ENCODE measurements at regions not wholly inside any gene's neighbourhood (a gene's known extent, or its start where the extent isn't known, plus 50 kb on each side); places are given as distances from the start of the nearest gene placed in this dataset.

DNA sequence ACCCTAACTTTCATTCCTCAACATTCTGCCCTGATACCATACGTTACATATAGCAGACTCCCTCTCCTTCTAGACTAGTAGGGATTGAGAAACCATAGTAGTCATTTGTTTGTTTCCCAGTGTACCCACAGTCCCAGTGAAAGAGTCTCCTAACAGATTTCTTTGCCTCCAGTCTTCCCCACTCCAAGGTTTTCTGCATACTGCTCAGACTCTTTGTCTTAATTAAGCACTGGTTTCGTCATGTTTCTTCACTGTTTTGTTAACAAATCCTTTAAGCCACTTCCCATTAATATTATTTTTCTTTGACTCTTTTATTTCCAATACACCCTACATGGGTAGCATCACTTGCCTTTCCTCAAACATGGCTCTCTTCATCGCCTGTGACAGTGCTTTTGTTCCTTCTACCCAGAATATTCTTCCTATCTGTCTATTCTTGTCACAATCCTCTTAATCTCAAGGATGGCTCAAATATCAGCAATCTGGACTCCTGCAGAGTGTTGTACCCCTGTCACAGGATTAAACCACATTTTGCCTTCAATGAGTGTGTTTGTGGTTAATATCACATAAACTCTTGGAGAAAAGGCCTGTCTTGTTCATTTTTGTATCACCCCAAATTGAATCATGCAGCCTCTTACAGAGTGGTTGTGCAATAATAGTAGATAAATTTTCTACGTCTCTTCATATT, 92.7 kb upstream of the KLF12 start:
- intact Hi-C loops (cut with micrococcal nuclease) = no loop called here
- Mint-ChIP-seq H3K4me3 (no peak overlapping the region), H3K9me3 (peaks cover 22% of the 10 kb centered on the region), H3K4me1 (peaks cover 14% of the 10 kb centered on the region), H3K27ac (no peak overlapping the region), H3K36me3 (ENCODE audit: low read depth) (peaks cover 14% of the 10 kb centered on the region), H3K27me3 (no peaks in the 10 kb centered on the region)
- no peak for DNase-seq

DNA sequence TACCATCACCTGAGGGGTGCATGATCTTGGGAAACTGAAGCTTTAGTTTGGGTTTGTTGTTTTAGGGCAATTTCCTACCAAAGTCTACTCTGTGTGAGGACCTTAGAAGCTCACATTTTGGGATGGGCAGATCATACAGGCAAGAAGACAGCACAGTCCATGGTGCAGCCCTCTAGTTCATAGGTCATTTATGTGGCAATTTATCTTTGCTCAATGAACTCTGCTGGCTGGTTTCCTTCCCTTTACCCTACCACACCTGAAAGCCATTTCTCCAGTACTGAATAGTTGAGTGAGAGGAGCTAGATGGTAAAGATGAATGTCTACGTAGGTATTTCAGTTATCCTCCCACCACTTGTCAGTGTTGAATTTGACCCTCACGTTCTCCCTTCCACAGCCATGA, 87.5 kb upstream of the KLF12 start:
- intact Hi-C loops (cut with micrococcal nuclease) = no loop called here
- H3K27me3 Mint-ChIP-seq = peaks cover 4% of the 10 kb centered on the region
- no peaks in the 10 kb centered on the region for H3K4me1 Mint-ChIP-seq
- peaks cover 6% of the 10 kb centered on the region for H3K9me3 Mint-ChIP-seq
- DNase-seq = no peak
- H3K36me3 Mint-ChIP-seq (ENCODE audit: low read depth) = no peaks in the 10 kb centered on the region
- H3K4me3 Mint-ChIP-seq = no peak overlapping the region
- no peak overlapping the region for H3K27ac Mint-ChIP-seq

DNA sequence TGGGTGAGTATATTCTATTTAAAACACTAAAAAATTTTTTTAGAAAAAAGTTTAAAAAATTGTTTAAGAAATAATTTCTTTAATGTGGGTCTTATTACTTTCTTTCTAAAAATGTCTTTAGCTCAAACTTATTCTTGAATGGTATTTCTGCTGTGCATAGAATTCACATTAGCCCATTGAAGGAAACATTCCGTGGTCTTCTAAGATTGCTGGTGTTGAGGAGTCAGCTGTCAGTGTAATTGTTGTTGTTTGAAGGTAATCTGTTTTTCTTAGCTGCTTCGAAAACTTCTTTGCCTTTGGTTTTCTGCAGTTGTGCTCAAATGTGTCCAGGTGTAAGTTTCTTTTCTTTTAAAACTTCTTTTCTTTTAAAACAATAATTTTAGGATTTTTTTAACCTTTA, 85.4 kb upstream of the KLF12 start:
- Mint-ChIP-seq H3K4me3 (no peak overlapping the region), H3K9me3 (peaks cover 6% of the 10 kb centered on the region), H3K36me3 (ENCODE audit: low read depth) (no peaks in the 10 kb centered on the region), H3K4me1 (peaks cover 2% of the 10 kb centered on the region), H3K27ac (no peak overlapping the region), H3K27me3 (peaks cover 9% of the 10 kb centered on the region)
- intact Hi-C loops (cut with micrococcal nuclease) = no loop called here
- DNase-seq = no peak

DNA sequence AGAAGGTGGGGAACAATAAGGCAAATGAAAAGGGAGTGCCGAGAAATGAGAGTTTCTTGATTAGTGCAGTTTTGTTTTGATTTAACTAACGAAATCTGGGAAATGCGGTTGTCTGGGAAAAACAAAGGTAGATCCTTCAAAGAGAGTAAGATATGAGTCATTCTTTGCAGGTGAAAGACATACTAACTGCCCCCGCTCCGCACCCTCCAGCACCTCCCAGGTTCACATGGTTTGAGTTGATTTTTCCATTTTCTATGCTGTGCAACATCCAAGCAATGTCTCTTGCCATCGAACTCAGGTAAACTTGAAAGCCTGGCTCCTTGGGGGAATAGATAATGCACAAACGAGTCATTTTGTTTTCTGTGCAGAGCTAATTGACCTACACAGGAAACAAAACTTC, 84.1 kb upstream of the KLF12 start:
- Mint-ChIP-seq H3K4me1 (peaks cover 2% of the 10 kb centered on the region), H3K27ac (no peak overlapping the region), H3K36me3 (ENCODE audit: low read depth) (no peaks in the 10 kb centered on the region), H3K27me3 (peaks cover 9% of the 10 kb centered on the region), H3K9me3 (no peaks in the 10 kb centered on the region), H3K4me3 (no peak overlapping the region)
- no peak for DNase-seq
- intact Hi-C loops (cut with micrococcal nuclease) = no loop called here

DNA sequence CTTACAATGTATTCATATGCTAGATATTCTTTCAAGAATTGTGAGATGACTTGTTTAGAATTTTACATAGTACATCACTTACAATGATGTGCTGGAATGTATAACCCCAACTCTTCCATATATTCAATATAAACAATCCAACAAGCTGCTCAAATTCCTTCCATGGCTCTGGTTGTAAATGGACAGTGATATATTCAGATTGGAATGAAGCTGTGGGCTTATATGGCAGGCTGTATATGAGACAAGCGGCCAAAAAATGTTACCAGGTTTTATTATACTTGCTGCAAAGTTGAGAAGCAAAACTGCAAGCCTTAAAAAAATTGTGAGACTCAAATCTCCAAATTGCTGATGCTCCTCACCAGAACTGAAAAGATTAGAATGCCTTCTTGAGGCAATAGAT, 83.6 kb upstream of the KLF12 start:
- no peak overlapping the region for H3K4me3 Mint-ChIP-seq
- H3K4me1 Mint-ChIP-seq = peaks cover 2% of the 10 kb centered on the region
- H3K36me3 Mint-ChIP-seq (ENCODE audit: low read depth) = no peaks in the 10 kb centered on the region
- peaks cover 9% of the 10 kb centered on the region for H3K27me3 Mint-ChIP-seq
- intact Hi-C loops (cut with micrococcal nuclease) = no loop called here
- no peak for DNase-seq
- H3K9me3 Mint-ChIP-seq = no peaks in the 10 kb centered on the region
- H3K27ac Mint-ChIP-seq = no peak overlapping the region

DNA sequence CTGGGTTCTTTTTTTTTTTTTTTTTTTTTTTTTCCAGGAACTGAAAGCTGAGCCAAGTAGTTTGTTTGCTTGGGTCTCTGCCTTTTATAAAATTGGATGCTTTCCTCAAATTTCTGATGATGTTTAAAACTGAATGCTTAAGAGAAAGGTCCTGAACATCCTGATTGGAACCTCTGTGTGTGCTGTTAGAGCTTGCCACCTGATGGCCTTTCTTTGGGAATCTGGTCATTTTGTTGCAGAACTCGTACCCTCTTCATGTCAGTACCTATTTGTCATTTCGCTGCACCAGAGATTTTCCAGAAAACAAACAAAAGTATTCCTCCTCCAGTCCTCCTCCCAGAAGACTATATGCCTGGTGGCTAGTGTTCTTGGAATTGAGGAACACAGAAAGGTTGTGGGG, 81.2 kb upstream of the KLF12 start:
- intact Hi-C loops (cut with micrococcal nuclease) = no loop called here
- H3K27ac Mint-ChIP-seq = no peak overlapping the region
- peaks cover 9% of the 10 kb centered on the region for H3K27me3 Mint-ChIP-seq
- H3K4me3 Mint-ChIP-seq = no peak overlapping the region
- no peak for DNase-seq
- H3K4me1 Mint-ChIP-seq = peaks cover 2% of the 10 kb centered on the region
- H3K9me3 Mint-ChIP-seq = peaks cover 7% of the 10 kb centered on the region
- H3K36me3 Mint-ChIP-seq (ENCODE audit: low read depth) = no peaks in the 10 kb centered on the region

DNA sequence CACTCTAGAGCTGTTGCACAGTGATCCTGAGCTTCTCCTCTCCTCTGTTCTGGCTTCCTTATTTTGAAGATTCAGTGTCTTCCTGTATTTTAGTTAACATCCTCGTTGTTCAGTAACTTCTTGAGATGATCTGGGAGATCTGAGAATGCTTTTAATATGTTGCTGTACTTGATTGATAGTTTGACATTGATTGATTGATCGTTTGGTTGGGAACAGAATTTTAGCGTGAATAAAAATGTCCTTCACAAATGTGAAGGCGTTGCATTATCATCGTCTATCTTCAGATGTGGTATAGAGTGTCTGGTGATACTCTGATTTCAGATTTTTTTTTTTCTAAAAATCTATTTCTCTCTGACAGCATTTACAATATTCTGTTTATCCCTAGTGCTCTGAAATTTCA, 80.1 kb upstream of the KLF12 start:
- peaks cover 8% of the 10 kb centered on the region for H3K27me3 Mint-ChIP-seq
- H3K4me3 Mint-ChIP-seq = no peak overlapping the region
- H3K27ac Mint-ChIP-seq = no peak overlapping the region
- intact Hi-C loops (cut with micrococcal nuclease) = no loop called here
- no peaks in the 10 kb centered on the region for H3K36me3 Mint-ChIP-seq (ENCODE audit: low read depth)
- no peak for DNase-seq
- H3K4me1 Mint-ChIP-seq = peaks cover 2% of the 10 kb centered on the region
- peaks cover 7% of the 10 kb centered on the region for H3K9me3 Mint-ChIP-seq

DNA sequence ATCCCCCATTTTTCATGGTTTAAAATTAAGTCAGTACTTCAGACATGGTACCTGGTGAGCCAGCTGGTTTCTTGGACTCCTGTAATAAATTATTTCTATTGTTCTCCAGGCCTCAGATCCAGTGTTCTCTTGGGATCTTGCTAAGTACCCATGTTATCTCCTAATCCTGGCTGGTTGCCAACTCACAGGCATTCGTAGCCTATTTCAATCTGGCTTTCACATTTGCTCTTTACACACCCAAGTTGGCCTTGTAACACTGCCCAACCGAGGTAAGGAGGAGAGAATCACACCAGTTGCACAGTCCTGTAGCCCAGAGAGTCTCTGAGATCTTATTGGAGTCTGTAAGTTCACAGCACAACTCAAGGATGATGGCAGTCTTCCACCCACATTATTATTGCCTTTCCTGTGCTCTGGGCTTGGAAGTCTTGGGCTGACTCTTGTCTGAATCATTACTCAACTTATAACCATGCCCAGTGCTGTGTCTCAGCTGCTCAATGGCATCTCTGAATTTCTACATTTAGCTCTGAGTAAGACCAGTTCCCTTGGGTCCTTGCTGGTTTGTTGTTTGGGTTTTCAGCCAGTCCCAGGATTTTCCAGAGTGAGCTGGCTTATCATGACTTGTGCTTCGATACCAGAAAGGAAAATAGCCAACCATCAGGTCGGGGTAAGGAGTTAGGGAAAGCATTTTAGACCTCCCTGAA, 76.6 kb upstream of the KLF12 start:
- no peak for DNase-seq
- peaks cover 8% of the 10 kb centered on the region for H3K27me3 Mint-ChIP-seq
- peaks cover 7% of the 10 kb centered on the region for H3K9me3 Mint-ChIP-seq
- H3K4me1 Mint-ChIP-seq = peaks cover 2% of the 10 kb centered on the region
- H3K4me3 Mint-ChIP-seq = no peak overlapping the region
- H3K27ac Mint-ChIP-seq = no peak overlapping the region
- intact Hi-C loops (cut with micrococcal nuclease) = no loop called here
- H3K36me3 Mint-ChIP-seq (ENCODE audit: low read depth) = no peaks in the 10 kb centered on the region

DNA sequence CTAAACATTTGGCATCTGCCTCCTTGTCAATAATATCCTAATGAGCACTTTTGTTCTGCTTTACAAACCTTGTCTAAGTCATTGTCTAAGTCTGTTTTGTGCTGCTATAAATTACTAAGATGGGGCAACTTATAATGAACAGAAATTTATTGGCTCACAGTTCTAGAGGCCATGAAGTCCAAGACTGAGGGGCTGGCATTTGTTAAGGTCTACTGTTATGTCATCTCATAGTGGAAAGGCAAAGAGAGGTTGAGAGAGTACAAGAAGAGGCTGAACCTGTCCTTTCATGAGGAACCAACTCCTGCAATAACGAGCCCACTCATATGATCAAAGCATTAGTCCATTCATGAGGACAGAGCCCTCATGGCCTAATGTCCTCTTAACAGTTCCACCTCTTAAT, 72.7 kb upstream of the KLF12 start:
- peaks cover 19% of the 10 kb centered on the region for H3K27me3 Mint-ChIP-seq
- no peak overlapping the region for H3K4me3 Mint-ChIP-seq
- H3K27ac Mint-ChIP-seq = no peak overlapping the region
- intact Hi-C loops (cut with micrococcal nuclease) = no loop called here
- no peaks in the 10 kb centered on the region for H3K36me3 Mint-ChIP-seq (ENCODE audit: low read depth)
- H3K4me1 Mint-ChIP-seq = no peaks in the 10 kb centered on the region
- DNase-seq = no peak
- H3K9me3 Mint-ChIP-seq = peaks cover 14% of the 10 kb centered on the region

DNA sequence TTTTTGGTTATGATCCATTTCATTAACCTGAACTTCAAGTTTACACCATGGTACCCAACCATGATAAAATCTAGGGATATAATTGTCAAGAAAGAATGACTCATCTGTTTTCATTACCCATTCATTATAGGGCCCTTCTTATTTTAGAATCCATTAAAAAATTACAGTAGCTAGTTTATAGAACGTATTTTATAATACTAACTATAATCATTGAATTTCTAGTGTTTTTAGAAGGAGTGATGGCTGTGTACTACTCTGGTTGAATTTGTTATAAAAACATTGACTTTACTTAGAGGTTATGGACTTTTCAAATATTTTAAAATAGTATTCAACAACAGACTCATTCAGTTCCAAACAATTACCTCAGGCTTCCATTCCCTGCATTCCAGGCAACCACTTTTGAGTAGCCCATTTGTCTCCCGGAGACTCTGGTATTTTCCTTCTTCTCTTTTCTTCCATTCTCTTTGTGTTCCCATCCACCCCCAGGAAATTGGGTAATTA, 71.9 kb upstream of the KLF12 start:
- DNase-seq = no peak
- H3K9me3 Mint-ChIP-seq = peaks cover 11% of the 10 kb centered on the region
- H3K27ac Mint-ChIP-seq = no peak overlapping the region
- no peak overlapping the region for H3K4me3 Mint-ChIP-seq
- H3K36me3 Mint-ChIP-seq (ENCODE audit: low read depth) = no peaks in the 10 kb centered on the region
- H3K4me1 Mint-ChIP-seq = no peaks in the 10 kb centered on the region
- peaks cover 24% of the 10 kb centered on the region for H3K27me3 Mint-ChIP-seq
- intact Hi-C loops (cut with micrococcal nuclease) = no loop called here

DNA sequence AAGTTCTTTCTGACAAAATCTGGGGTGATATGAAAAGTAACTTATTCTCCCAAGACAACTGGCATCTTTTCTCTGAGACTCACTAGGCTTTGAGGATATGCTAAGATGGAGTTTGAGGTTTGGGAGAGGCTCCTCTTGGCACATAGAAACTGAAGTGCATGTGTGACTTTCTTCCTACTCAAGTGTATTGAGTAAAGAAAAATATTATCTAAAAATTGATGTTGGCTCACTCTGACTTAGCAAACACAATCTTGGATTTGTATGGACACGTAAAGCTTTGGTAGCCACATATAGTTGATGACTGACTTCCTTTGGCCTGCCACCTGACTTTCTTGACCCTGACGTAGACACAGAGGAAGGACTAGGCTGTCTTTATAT, 71.1 kb upstream of the KLF12 start:
- H3K36me3 Mint-ChIP-seq (ENCODE audit: low read depth) = no peaks in the 10 kb centered on the region
- no peak for DNase-seq
- H3K27me3 Mint-ChIP-seq = peaks cover 27% of the 10 kb centered on the region
- H3K9me3 Mint-ChIP-seq = peaks cover 7% of the 10 kb centered on the region
- intact Hi-C loops (cut with micrococcal nuclease) = no loop called here
- no peak overlapping the region for H3K27ac Mint-ChIP-seq
- H3K4me3 Mint-ChIP-seq = no peak overlapping the region
- no peaks in the 10 kb centered on the region for H3K4me1 Mint-ChIP-seq

DNA sequence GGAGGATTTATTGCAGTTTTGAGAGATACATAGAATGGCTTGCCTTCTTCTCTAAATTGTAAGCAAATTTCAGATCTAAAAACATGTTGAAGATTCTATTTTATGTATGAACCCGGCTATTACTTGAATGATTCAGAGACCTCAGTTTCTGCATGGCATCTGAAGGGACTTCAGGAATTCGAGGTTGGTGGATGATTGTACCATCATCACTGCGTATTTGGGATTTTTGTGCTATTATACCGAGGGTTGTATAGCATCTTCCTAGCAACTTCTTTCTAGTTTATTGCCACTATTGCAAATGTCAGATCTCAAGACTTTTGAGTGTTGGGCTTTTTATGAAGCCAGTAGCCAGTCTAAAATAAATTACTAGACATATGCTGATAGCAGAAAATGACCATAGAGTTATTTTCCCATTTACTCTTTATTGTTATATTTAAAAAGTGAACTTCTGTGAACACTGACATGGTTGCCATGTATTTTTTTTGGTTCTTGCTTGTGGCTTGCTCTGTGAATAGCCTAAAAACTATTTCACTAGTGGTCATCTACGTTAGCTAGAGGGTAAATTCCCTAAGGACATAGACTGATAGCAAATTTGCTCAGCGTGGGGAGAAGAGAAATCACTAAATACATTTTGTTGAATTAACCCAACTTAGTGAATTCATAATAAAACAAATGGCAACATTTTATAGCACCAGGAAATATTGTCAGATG, 70.6 kb upstream of the KLF12 start:
- H3K4me3 Mint-ChIP-seq = no peak overlapping the region
- DNase-seq = no peak
- H3K4me1 Mint-ChIP-seq = no peaks in the 10 kb centered on the region
- H3K9me3 Mint-ChIP-seq = peaks cover 7% of the 10 kb centered on the region
- H3K27me3 Mint-ChIP-seq = peaks cover 30% of the 10 kb centered on the region
- H3K27ac Mint-ChIP-seq = no peak overlapping the region
- intact Hi-C loops (cut with micrococcal nuclease) = no loop called here
- no peaks in the 10 kb centered on the region for H3K36me3 Mint-ChIP-seq (ENCODE audit: low read depth)

DNA sequence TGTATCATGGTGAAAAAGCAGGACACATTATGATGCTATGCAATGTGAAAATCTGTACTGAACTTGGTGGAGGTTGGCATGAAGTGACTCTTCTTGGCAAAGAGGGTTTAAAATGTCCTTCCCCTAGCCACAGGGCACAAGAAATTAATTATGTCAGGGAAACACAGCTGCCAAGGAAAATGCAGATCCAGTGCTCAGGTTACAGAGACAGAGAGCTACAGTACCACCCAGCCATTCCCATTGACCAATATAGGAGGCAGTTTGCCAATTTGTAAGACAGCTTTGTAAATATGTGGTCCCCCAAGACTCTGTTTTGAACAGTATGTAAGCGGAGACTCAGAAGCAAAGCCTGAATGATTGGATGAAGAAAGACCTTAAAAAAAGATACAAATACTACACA, 69.4 kb upstream of the KLF12 start:
- intact Hi-C loops (cut with micrococcal nuclease) = no loop called here
- no peaks in the 10 kb centered on the region for H3K36me3 Mint-ChIP-seq (ENCODE audit: low read depth)
- peaks cover 30% of the 10 kb centered on the region for H3K27me3 Mint-ChIP-seq

DNA sequence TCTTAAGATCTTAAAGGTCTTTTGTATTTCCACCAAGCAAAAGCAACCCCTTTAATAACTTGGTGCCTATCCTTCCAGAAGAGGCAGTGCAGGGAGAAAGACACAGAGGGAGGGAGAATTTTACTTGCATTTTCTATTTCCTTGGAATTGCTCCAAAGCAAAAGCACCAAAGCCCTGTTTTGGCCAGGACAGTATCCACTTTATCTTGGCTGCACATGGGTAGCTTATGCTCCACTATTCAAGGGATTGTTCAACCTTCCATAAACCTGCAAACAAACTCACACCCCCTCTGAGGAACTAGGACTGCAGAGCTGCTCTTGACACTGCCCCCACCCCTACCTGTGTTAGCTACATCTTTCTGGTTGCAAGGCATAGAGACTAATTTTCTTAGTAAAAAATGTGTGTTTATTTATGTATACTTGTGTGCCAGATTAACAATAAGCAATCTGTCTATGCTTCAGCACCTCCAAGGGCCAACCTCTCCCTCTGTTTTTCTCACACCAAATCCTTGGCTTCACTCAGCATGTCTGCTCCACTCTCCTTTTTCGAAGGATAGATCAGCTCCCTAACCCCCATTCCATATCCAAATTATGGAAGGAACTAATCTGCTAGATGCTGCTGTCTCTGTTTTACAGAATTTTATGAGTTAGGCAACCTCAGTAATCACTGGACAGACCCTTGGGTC, 68.1 kb upstream of the KLF12 start:
- Mint-ChIP-seq H3K27ac (no peak overlapping the region), H3K36me3 (ENCODE audit: low read depth) (no peaks in the 10 kb centered on the region), H3K9me3 (peaks cover 7% of the 10 kb centered on the region), H3K4me1 (no peaks in the 10 kb centered on the region), H3K4me3 (no peak overlapping the region), H3K27me3 (peaks cover 30% of the 10 kb centered on the region)
- DNase-seq = no peak
- intact Hi-C loops (cut with micrococcal nuclease) = no loop called here

More for the DNA sequence above, 69.4 kb upstream of the KLF12 start:
- H3K9me3 Mint-ChIP-seq = peaks cover 7% of the 10 kb centered on the region
- no peak for DNase-seq
- H3K4me1 Mint-ChIP-seq = no peaks in the 10 kb centered on the region
- no peak overlapping the region for H3K27ac Mint-ChIP-seq
- no peak overlapping the region for H3K4me3 Mint-ChIP-seq

Measured in activated CD4-positive, alpha-beta T cell treated with anti-CD3 and anti-CD28 coated beads, Interleukin-2, amount 10 ng/mL, durations not matched to agents 24 days and 14 days (primary cell).